ENCODE measurements at regions not wholly inside any gene's neighbourhood (a gene's known extent, or its start where the extent isn't known, plus 50 kb on each side); places are given as distances from the start of the nearest gene placed in this dataset.

DNA sequence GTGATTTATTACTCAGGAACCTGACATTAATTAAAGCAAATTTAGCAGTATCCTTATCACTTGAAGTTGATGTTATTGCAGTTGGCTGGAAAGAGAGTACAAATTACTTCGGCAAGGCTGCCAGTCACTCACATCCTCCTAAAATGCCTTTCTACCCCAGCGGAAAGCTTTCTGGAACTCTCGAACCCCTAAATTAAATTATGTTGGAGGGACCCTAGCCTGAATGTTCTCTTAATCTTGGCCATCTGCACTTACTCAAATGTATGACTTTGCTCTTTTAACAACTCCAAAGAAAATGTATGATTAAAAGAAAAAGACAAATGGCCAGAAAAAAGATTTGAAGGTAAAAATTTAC is 242.6 kb upstream of the USP25 start:
- no peak for TF ChIP-seq POLR2AphosphoS5 (IDR thresholded peaks at IDR 0.05; ENCODE audit: low read depth, low read length)
- TF ChIP-seq SIN3A (IDR thresholded peaks at IDR 0.05; ENCODE audit: borderline replicate concordance, insufficient read depth, low read depth, low read length): no peak
- TF ChIP-seq, protein P1, sequence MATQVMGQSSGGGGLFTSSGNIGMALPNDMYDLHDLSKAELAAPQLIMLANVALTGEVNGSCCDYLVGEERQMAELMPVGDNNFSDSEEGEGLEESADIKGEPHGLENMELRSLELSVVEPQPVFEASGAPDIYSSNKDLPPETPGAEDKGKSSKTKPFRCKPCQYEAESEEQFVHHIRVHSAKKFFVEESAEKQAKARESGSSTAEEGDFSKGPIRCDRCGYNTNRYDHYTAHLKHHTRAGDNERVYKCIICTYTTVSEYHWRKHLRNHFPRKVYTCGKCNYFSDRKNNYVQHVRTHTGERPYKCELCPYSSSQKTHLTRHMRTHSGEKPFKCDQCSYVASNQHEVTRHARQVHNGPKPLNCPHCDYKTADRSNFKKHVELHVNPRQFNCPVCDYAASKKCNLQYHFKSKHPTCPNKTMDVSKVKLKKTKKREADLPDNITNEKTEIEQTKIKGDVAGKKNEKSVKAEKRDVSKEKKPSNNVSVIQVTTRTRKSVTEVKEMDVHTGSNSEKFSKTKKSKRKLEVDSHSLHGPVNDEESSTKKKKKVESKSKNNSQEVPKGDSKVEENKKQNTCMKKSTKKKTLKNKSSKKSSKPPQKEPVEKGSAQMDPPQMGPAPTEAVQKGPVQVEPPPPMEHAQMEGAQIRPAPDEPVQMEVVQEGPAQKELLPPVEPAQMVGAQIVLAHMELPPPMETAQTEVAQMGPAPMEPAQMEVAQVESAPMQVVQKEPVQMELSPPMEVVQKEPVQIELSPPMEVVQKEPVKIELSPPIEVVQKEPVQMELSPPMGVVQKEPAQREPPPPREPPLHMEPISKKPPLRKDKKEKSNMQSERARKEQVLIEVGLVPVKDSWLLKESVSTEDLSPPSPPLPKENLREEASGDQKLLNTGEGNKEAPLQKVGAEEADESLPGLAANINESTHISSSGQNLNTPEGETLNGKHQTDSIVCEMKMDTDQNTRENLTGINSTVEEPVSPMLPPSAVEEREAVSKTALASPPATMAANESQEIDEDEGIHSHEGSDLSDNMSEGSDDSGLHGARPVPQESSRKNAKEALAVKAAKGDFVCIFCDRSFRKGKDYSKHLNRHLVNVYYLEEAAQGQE (IDR thresholded peaks at IDR 0.05; ENCODE audit: insufficient read depth in 1 of 2, low read depth in 2 of 2, low read length in 1 of 2): no peak
- TF ChIP-seq, protein P2, sequence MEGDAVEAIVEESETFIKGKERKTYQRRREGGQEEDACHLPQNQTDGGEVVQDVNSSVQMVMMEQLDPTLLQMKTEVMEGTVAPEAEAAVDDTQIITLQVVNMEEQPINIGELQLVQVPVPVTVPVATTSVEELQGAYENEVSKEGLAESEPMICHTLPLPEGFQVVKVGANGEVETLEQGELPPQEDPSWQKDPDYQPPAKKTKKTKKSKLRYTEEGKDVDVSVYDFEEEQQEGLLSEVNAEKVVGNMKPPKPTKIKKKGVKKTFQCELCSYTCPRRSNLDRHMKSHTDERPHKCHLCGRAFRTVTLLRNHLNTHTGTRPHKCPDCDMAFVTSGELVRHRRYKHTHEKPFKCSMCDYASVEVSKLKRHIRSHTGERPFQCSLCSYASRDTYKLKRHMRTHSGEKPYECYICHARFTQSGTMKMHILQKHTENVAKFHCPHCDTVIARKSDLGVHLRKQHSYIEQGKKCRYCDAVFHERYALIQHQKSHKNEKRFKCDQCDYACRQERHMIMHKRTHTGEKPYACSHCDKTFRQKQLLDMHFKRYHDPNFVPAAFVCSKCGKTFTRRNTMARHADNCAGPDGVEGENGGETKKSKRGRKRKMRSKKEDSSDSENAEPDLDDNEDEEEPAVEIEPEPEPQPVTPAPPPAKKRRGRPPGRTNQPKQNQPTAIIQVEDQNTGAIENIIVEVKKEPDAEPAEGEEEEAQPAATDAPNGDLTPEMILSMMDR (IDR thresholded peaks at IDR 0.05): no peak
- TF ChIP-seq TCF7L2 (IDR thresholded peaks at IDR 0.05; ENCODE audit: low read depth, low read length): no peak
- no TSS peak for BruUV-seq (replicated peaks)
- no peak overlapping the region for H3K4me3 ChIP-seq (ENCODE audit: low read depth in 2 of 2, low read length in 2 of 2)
- H3K36me3 ChIP-seq (ENCODE audit: control insufficient read depth, insufficient read depth, low read length): no peaks in the 10 kb centered on the region
- in situ Hi-C loops (cut with HindIII; ENCODE audit: low pct_unique_long_range_greater_than_20kb, low sequenced_read_pairs): no loop called here
- H3K27me3 ChIP-seq (ENCODE audit: control insufficient read depth, insufficient read depth, low read length): no peaks in the 10 kb centered on the region
- no peak overlapping the region for H3K27ac ChIP-seq (ENCODE audit: low read length)
- intact Hi-C loops (cut with micrococcal nuclease; ENCODE audit: unreplicated experiment): no loop called here
- POLR2A ChIA-PET: no interaction called here
- ATAC-seq (no peak), DNase-seq (ENCODE audit: low read depth, low spot score) (no peak)
- no peaks in the 10 kb centered on the region for H3K4me1 ChIP-seq (ENCODE audit: control insufficient read depth, insufficient read depth, low read length)
- CTCF ChIA-PET: no interaction called here
- no peaks in the 10 kb centered on the region for H3K9me3 ChIP-seq (ENCODE audit: control insufficient read depth, insufficient read depth, low read depth, low read length)

DNA sequence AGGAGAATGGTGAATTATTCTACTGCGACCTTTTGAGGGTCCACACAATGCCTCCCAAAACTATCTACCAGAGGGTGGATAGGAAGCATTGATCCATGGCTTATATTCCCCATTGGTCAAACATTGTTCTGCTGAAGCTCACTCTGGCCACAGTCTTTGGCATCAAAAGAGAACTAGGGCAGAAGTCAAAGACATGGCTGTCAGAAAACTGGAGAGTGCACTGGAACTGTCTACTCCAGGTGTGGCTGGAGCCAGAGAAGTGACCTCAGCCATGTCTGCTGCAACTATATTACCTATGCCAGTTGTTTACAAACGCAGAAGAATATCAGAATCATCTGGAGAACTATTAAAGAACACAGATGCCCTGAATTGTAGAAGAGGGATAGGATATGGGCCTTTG is 238.7 kb upstream of the USP25 start:
- TF ChIP-seq TCF7L2 (IDR thresholded peaks at IDR 0.05; ENCODE audit: low read depth, low read length): no peak
- TF ChIP-seq, protein P2 (IDR thresholded peaks at IDR 0.05): no peak
- TF ChIP-seq, protein P1 (IDR thresholded peaks at IDR 0.05; ENCODE audit: insufficient read depth in 1 of 2, low read depth in 2 of 2, low read length in 1 of 2): no peak
- TF ChIP-seq SIN3A (IDR thresholded peaks at IDR 0.05; ENCODE audit: borderline replicate concordance, insufficient read depth, low read depth, low read length): no peak
- no peak for TF ChIP-seq POLR2AphosphoS5 (IDR thresholded peaks at IDR 0.05; ENCODE audit: low read depth, low read length)
- no peak for DNase-seq (ENCODE audit: low read depth, low spot score)
- POLR2A ChIA-PET: no interaction called here
- H3K27ac ChIP-seq (ENCODE audit: low read length): no peak overlapping the region
- no peaks in the 10 kb centered on the region for H3K4me1 ChIP-seq (ENCODE audit: control insufficient read depth, insufficient read depth, low read length)
- H3K27me3 ChIP-seq (ENCODE audit: control insufficient read depth, insufficient read depth, low read length): no peaks in the 10 kb centered on the region
- CTCF ChIA-PET: no interaction called here
- H3K9me3 ChIP-seq (ENCODE audit: control insufficient read depth, insufficient read depth, low read depth, low read length): no peaks in the 10 kb centered on the region
- no peaks in the 10 kb centered on the region for H3K36me3 ChIP-seq (ENCODE audit: control insufficient read depth, insufficient read depth, low read length)
- intact Hi-C loops (cut with micrococcal nuclease; ENCODE audit: unreplicated experiment) (no loop called here), in situ Hi-C loops (cut with HindIII; ENCODE audit: low pct_unique_long_range_greater_than_20kb, low sequenced_read_pairs) (no loop called here)
- no peak overlapping the region for H3K4me3 ChIP-seq (ENCODE audit: low read depth in 2 of 2, low read length in 2 of 2)
- ATAC-seq: no peak
- BruUV-seq (replicated peaks): no TSS peak

Measured in Panc1 (cell line).